ENCODE measurements at regions not wholly inside any gene's neighbourhood (a gene's known extent, or its start where the extent isn't known, plus 50 kb on each side); places are given as distances from the start of the nearest gene placed in this dataset.
A peak's percentile ranks its signal among the peaks of the same experiment; 100 is the strongest.

DNA sequence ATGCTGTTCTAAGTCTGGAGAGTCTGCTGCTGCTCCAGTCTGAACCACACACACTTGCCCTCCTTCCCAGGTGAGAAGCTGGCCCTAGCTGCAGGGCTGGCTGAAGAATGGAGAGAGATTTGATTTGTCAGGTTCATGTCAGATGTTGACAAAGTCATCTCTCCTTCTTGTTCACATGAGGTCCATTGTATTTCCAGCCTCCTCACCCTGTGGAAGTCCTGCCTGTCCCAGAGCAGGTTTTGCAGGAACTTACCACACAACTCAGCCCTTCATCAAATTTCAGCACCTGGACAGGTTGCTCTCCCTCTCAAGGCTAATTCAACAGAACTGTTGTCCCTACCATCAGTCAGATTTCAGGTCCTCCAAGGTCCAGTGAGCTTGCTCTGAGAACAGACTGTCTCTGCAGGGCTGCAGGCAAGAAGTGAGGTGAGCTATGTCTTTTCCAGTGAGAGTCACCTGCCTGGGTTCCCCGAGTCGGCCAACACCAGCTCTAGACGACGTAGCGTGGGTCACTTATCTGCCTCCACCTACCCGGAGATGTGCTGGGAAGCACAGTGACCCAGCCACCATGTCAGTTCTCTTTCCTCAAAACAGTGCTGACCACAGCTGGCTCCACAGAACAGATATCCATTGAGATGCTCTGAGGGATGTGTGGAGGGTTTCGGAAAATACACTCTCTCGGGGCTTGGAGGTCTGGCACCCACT lies 58.0 kb upstream of the CD93 start:
- H3K4me1 ChIP-seq (ENCODE audit: low read length), result peaks cover 76% of the 10 kb centered on the region

DNA sequence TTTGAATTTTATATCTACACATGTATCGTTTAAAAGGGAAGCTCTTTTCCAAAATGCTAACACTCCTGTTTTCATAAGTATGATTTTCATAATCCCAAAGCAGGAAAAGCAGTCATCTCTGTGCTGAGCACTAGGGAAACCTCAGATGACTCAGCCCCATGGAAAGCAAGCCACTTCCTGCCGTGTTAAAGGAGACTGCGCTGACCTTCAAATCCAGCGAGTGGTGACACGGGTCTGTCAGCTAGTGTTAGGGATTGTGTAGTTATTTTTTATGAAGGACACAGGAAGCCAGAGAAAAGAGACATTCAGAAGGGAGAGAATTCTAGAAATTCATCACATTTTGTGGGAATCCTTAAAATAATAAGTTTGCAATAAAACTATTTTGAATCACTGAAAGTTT lies 57.0 kb upstream of the CD93 start:
- Histone ChIP-seq H4K20me1 (ENCODE audit: insufficient read depth, low read length) (no peaks in the 10 kb centered on the region), H3K4me1 (ENCODE audit: low read length) (peaks cover 74% of the 10 kb centered on the region), H3K4me3 (ENCODE audit: low read length) (no peak overlapping the region), H3K79me2 (ENCODE audit: low read length) (no peaks in the 10 kb centered on the region), H3K4me2 (ENCODE audit: low read length) (peak overlapping the region; percentile 84), H3K27ac (ENCODE audit: low read length) (peak overlapping the region; percentile 75; the same call in 1 of the 2 replicates), H3K36me3 (replicated peaks; ENCODE audit: low read depth, low read length) (no peaks in the 10 kb centered on the region), H3K9me3 (ENCODE audit: insufficient read depth, low read length) (no peaks in the 10 kb centered on the region), H3K27me3 (ENCODE audit: low read depth, low read length) (no peaks in the 10 kb centered on the region; the same call in 1 of the 2 replicates), H3K9ac (ENCODE audit: low read length) (no peak overlapping the region), H2AFZ (ENCODE audit: low read depth, low read length) (no peak overlapping the region)
- TF ChIP-seq, protein P1, sequence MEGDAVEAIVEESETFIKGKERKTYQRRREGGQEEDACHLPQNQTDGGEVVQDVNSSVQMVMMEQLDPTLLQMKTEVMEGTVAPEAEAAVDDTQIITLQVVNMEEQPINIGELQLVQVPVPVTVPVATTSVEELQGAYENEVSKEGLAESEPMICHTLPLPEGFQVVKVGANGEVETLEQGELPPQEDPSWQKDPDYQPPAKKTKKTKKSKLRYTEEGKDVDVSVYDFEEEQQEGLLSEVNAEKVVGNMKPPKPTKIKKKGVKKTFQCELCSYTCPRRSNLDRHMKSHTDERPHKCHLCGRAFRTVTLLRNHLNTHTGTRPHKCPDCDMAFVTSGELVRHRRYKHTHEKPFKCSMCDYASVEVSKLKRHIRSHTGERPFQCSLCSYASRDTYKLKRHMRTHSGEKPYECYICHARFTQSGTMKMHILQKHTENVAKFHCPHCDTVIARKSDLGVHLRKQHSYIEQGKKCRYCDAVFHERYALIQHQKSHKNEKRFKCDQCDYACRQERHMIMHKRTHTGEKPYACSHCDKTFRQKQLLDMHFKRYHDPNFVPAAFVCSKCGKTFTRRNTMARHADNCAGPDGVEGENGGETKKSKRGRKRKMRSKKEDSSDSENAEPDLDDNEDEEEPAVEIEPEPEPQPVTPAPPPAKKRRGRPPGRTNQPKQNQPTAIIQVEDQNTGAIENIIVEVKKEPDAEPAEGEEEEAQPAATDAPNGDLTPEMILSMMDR (IDR thresholded peaks at IDR 0.05; ENCODE audit: low read depth, low read length), result no peak
- TF ChIP-seq EZH2phosphoT487 (IDR thresholded peaks at IDR 0.05; ENCODE audit: low read depth), result no peak

More for the DNA sequence above, 58.0 kb upstream of the CD93 start:
- Histone ChIP-seq H3K36me3 (replicated peaks; ENCODE audit: low read depth, low read length) (no peaks in the 10 kb centered on the region), H3K9ac (ENCODE audit: low read length) (no peak overlapping the region), H3K27ac (ENCODE audit: low read length) (no peak overlapping the region), H4K20me1 (ENCODE audit: insufficient read depth, low read length) (no peaks in the 10 kb centered on the region), H3K4me3 (ENCODE audit: low read length) (no peak overlapping the region), H2AFZ (ENCODE audit: low read depth, low read length) (no peak overlapping the region), H3K27me3 (ENCODE audit: low read depth, low read length) (no peaks in the 10 kb centered on the region; the same call in 1 of the 2 replicates), H3K4me2 (ENCODE audit: low read length) (no peak overlapping the region), H3K79me2 (ENCODE audit: low read length) (no peaks in the 10 kb centered on the region), H3K9me3 (ENCODE audit: insufficient read depth, low read length) (no peaks in the 10 kb centered on the region)
- TF ChIP-seq EZH2phosphoT487 (IDR thresholded peaks at IDR 0.05; ENCODE audit: low read depth), result no peak
- TF ChIP-seq, protein P1 (IDR thresholded peaks at IDR 0.05; ENCODE audit: low read depth, low read length), result no peak

DNA sequence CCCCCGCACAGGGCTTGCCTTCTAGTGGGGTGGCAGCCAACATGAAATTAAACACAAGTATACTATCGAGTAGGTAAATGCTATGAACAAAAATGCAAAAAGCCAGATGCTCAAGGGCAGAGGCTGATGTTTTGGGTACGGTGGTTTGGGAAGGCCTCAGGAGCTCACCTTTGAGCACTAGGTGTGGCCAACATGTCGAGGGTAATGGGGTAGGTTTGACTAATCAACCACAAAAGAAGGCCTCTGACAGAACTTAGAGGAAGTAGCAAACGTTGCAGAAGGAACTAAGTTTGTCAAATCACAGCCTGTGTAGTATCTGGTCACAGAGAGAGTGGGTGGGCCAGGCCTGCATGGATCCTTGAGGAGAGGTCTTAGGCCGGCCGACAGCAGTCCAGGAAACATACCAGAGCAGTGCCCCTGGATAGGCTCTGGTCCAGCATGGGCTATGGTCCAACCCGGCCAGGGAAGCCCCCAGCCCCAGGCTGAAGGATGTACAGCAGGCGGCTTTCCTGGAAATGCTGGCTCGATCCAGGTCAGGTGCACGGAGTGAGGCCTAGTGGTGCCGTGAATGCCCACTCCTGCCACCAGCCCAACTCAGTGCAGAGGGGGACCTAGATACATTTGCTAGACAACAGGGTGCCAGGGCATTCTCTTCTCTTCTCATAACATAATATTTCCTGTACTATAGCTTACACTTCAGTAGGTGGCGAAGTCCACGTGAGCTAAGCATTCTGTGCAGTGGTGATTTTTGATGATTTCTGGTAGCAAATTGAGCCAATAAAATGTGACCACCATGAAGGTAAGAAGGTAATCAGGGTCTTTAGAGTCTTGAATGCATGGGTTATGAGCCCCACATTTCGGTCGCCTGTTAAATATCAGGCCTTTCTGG lies 56.3 kb upstream of the CD93 start:
- TF ChIP-seq EZH2phosphoT487 (IDR thresholded peaks at IDR 0.05; ENCODE audit: low read depth), result no peak
- TF ChIP-seq, protein P1 (IDR thresholded peaks at IDR 0.05; ENCODE audit: low read depth, low read length), result peak; percentile 44
- H3K9me3 ChIP-seq (ENCODE audit: insufficient read depth, low read length), result no peaks in the 10 kb centered on the region
- no peaks in the 10 kb centered on the region for H3K36me3 ChIP-seq (replicated peaks; ENCODE audit: low read depth, low read length)
- peak overlapping the region; percentile 85 for H2AFZ ChIP-seq (ENCODE audit: low read depth, low read length)
- no peaks in the 10 kb centered on the region for H4K20me1 ChIP-seq (ENCODE audit: insufficient read depth, low read length)
- H3K27me3 ChIP-seq (ENCODE audit: low read depth, low read length), result no peaks in the 10 kb centered on the region; the same call in 1 of the 2 replicates
- H3K9ac ChIP-seq (ENCODE audit: low read length), result peak overlapping the region; percentile 36
- H3K79me2 ChIP-seq (ENCODE audit: low read length), result no peaks in the 10 kb centered on the region
- peak overlapping the region; percentile 54 for H3K4me3 ChIP-seq (ENCODE audit: low read length)
- peak overlapping the region; percentile 84 for H3K4me2 ChIP-seq (ENCODE audit: low read length)
- peak overlapping the region; percentile 75 for H3K27ac ChIP-seq (ENCODE audit: low read length)
- H3K4me1 ChIP-seq (ENCODE audit: low read length), result peaks cover 74% of the 10 kb centered on the region
